ENCODE measurements at regions not wholly inside any gene's neighbourhood (a gene's known extent, or its start where the extent isn't known, plus 50 kb on each side); places are given as distances from the start of the nearest gene placed in this dataset.

GRCh38 chr10:58068809-58069208 lies 198.9 kb downstream of the IPMK start:
- TF ChIP-seq POLR2AphosphoS5 (IDR thresholded peaks at IDR 0.05; ENCODE audit: low read depth, low read length) (no peak), SIN3A (IDR thresholded peaks at IDR 0.05; ENCODE audit: borderline replicate concordance, insufficient read depth, low read length) (no peak), REST (IDR thresholded peaks at IDR 0.05; ENCODE audit: insufficient read depth in 1 of 2, low read depth in 2 of 2, low read length in 2 of 2) (no peak), TAF1 (IDR thresholded peaks at IDR 0.05; ENCODE audit: borderline replicate concordance, insufficient read depth, low read length) (no peak), FOXP2 (optimal IDR thresholded peaks at IDR 0.05; ENCODE audit: borderline replicate concordance, extremely low read depth, extremely low read length, insufficient read depth) (no peak)

All from PFSK-1 (cell line).